AG04449 (cell line): ENCODE measurements at regions not wholly inside any gene's neighbourhood (a gene's known extent, or its start where the extent isn't known, plus 50 kb on each side); places are given as distances from the start of the nearest gene placed in this dataset.

ENCODE experiments used
- CTCF ChIA-PET: fragments of 350-600 bp; formaldehyde crosslinking; extraction: SDS; loops from one replicate; lab custom pipeline; 2021; ENCODE audit warnings: antibody characterized with exemption; lab: Yijun Ruan, JAX
- POLR2A ChIA-PET: fragments of 400-600, 350-600 bp; formaldehyde crosslinking; extraction: SDS; loops from one replicate; lab custom pipeline; 2020; ENCODE audit warnings: antibody characterized with exemption, inconsistent platforms; lab: Yijun Ruan, JAX
- DNase-seq: peaks from one replicate; pipeline ENCODE4 v3.0.0-alpha.2; 2010; ENCODE audit warnings: low read depth, low spot score
- H3K4me3 ChIP-seq: 2 replicates; pipeline ENCODE4 v1.5.1; 2011; ENCODE audit warnings: low read depth, mild to moderate bottlenecking, control low read depth, low read length
- TF ChIP-seq, protein P1 (sequence below): IDR thresholded peaks from one replicate; pipeline ENCODE4 v1.5.1; 2011; ENCODE audit warnings: mild to moderate bottlenecking, moderate library complexity, low read length, control low read depth, inconsistent platforms; ENCODE audit not compliant: insufficient read depth; ENCODE audit errors: missing control alignments

- DNase-seq: no peak
- CTCF ChIA-PET: no interaction called here
- TF ChIP-seq, protein P1, sequence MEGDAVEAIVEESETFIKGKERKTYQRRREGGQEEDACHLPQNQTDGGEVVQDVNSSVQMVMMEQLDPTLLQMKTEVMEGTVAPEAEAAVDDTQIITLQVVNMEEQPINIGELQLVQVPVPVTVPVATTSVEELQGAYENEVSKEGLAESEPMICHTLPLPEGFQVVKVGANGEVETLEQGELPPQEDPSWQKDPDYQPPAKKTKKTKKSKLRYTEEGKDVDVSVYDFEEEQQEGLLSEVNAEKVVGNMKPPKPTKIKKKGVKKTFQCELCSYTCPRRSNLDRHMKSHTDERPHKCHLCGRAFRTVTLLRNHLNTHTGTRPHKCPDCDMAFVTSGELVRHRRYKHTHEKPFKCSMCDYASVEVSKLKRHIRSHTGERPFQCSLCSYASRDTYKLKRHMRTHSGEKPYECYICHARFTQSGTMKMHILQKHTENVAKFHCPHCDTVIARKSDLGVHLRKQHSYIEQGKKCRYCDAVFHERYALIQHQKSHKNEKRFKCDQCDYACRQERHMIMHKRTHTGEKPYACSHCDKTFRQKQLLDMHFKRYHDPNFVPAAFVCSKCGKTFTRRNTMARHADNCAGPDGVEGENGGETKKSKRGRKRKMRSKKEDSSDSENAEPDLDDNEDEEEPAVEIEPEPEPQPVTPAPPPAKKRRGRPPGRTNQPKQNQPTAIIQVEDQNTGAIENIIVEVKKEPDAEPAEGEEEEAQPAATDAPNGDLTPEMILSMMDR: no peak
- no peak overlapping the region for H3K4me3 ChIP-seq
- POLR2A ChIA-PET: no interaction called here
Measured at GRCh38 chrX:129040124-129040523, 483.2 kb downstream of the SMARCA1 start.

DNA sequence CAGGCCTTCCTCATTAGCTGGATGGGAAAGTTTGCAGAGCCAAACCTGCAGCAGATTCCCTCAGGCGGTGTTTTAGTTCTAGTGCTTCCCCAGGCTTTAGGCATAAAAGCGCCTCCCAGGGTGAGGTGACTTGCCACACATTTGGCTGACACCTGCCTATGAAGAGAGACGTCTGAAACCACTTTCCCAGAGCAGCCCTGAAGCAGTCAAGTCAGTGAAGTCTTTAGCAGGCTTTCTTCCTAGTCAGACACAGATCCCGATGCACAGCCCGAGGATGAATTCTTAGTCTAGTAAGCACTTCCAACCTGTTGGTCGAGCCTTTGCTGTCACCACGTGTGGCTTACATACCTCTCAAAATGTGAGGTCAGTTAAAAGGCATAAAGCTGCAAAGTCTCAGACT lies 484.1 kb downstream of the SMARCA1 start:
- ChIA-PET CTCF (no interaction called here), POLR2A (no interaction called here)
- TF ChIP-seq, protein P1: no peak
- no peak overlapping the region for H3K4me3 ChIP-seq
- DNase-seq: no peak

DNA sequence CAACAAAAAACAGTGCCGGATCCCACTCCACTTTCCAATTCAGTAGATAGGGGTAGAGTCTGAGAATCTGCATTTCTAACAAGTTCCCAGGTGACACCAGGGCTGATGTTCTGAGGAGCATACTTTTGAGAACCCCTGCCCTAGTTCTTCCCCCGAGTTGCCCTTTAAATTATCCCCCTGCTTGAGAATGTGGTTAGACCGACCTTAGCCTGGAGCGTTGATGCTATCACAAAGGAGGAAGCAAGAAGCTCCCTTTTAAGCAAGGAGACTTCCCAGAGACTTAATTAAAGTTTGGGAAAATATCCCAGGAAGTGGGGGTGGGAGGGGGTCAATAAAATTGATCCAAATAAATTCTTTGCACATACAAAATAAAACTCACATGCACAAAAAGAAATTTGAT lies 485.9 kb downstream of the SMARCA1 start:
- DNase-seq: no peak
- ChIA-PET CTCF (no interaction called here), POLR2A (no interaction called here)
- H3K4me3 ChIP-seq: no peak overlapping the region
- TF ChIP-seq, protein P1: no peak

GRCh38 chrX:129035180-129035579 lies 488.1 kb downstream of the SMARCA1 start:
- TF ChIP-seq, protein P1: no peak
- ChIA-PET POLR2A (no interaction called here), CTCF (no interaction called here)
- DNase-seq: no peak
- no peak overlapping the region for H3K4me3 ChIP-seq

DNA sequence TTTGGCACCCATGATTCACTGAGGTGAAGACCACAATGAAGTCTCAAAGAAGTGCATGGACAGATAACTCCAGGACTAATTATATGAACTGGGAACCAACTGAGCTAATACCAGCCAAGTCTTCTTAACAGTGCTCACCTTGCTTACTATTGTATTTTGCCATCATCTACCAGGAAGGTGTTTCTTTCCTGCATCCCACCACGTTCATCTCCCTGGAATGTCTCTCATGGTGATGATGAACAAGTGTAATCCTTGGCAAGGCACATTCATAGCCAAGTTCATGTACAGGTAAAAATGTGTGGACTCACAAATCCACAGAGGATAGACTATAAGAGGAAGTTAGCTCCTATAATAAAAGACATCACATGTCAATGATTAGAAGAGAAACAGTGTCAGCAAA lies 489.1 kb downstream of the SMARCA1 start:
- TF ChIP-seq, protein P1: no peak
- H3K4me3 ChIP-seq: no peak overlapping the region
- no peak for DNase-seq
- CTCF ChIA-PET: no interaction called here
- POLR2A ChIA-PET: no interaction called here

- ChIA-PET CTCF (no interaction called here), POLR2A (no interaction called here)
- TF ChIP-seq, protein P1: no peak
- no peak overlapping the region for H3K4me3 ChIP-seq
- DNase-seq: no peak
Measured at GRCh38 chrX:129026202-129026601, 497.1 kb downstream of the SMARCA1 start.

GRCh38 chrX:129025376-129025775 lies 497.9 kb downstream of the SMARCA1 start:
- no peak overlapping the region for H3K4me3 ChIP-seq
- POLR2A ChIA-PET: no interaction called here

More at GRCh38 chrX:129025376-129025775, 497.9 kb downstream of the SMARCA1 start:
- CTCF ChIA-PET: no interaction called here
- TF ChIP-seq, protein P1: no peak
- no peak for DNase-seq
